ENCODE measurements at regions not wholly inside any gene's neighbourhood (a gene's known extent, or its start where the extent isn't known, plus 50 kb on each side); places are given as distances from the start of the nearest gene placed in this dataset.
"Not testable (repeated sequence)": the region's sequence is repeated elsewhere in the genome, so short reads cannot be mapped to it uniquely, and the experiment has no call there.

- H3K27ac ChIP-seq; H3K4me1 ChIP-seq; H3K9me3 ChIP-seq; H3K4me3 ChIP-seq; DNase-seq (ENCODE audit: low spot score); H3K36me3 ChIP-seq; H3K27me3 ChIP-seq: not testable (repeated sequence)
Measured at GRCh38 chr21:10100873-10101272, 420.5 kb upstream of the TPTE start.

GRCh38 chr21:10119342-10119741 lies 402.0 kb upstream of the TPTE start:
- H3K4me3 ChIP-seq; H3K9me3 ChIP-seq; H3K36me3 ChIP-seq; H3K27ac ChIP-seq; DNase-seq (ENCODE audit: low spot score); H3K4me1 ChIP-seq; H3K27me3 ChIP-seq: not testable (repeated sequence)

- H3K9me3 ChIP-seq; H3K4me1 ChIP-seq; H3K27ac ChIP-seq; H3K36me3 ChIP-seq; H3K27me3 ChIP-seq; DNase-seq (ENCODE audit: low spot score); H3K4me3 ChIP-seq: not testable (repeated sequence)
Measured at GRCh38 chr21:10119746-10120535, 401.4 kb upstream of the TPTE start.

GRCh38 chr21:10120536-10120934 lies 400.8 kb upstream of the TPTE start:
- not testable (repeated sequence) for H3K36me3 ChIP-seq; H3K4me3 ChIP-seq; H3K27ac ChIP-seq; H3K27me3 ChIP-seq; DNase-seq (ENCODE audit: low spot score); H3K9me3 ChIP-seq; H3K4me1 ChIP-seq

- DNase-seq (ENCODE audit: low spot score); H3K36me3 ChIP-seq; H3K4me3 ChIP-seq; H3K9me3 ChIP-seq; H3K27ac ChIP-seq; H3K27me3 ChIP-seq; H3K4me1 ChIP-seq: not testable (repeated sequence)
Measured at GRCh38 chr21:10120965-10121550, 400.3 kb upstream of the TPTE start.

- H3K9me3 ChIP-seq; H3K4me3 ChIP-seq; H3K4me1 ChIP-seq; DNase-seq (ENCODE audit: low spot score); H3K36me3 ChIP-seq; H3K27me3 ChIP-seq; H3K27ac ChIP-seq: not testable (repeated sequence)
Measured at GRCh38 chr21:10121816-10122455, 399.4 kb upstream of the TPTE start.

- not testable (repeated sequence) for H3K36me3 ChIP-seq; H3K9me3 ChIP-seq; H3K27ac ChIP-seq; H3K4me3 ChIP-seq; DNase-seq (ENCODE audit: low spot score); H3K4me1 ChIP-seq; H3K27me3 ChIP-seq
Measured at GRCh38 chr21:10122801-10123507, 398.4 kb upstream of the TPTE start.

GRCh38 chr21:10123508-10123885 lies 397.9 kb upstream of the TPTE start:
- H3K4me3 ChIP-seq; H3K27me3 ChIP-seq; H3K9me3 ChIP-seq; H3K27ac ChIP-seq; DNase-seq (ENCODE audit: low spot score); H3K4me1 ChIP-seq; H3K36me3 ChIP-seq: not testable (repeated sequence)

- not testable (repeated sequence) for H3K9me3 ChIP-seq, H3K36me3 ChIP-seq, H3K4me1 ChIP-seq, H3K27ac ChIP-seq, H3K27me3 ChIP-seq, H3K4me3 ChIP-seq
- DNase-seq (ENCODE audit: low spot score), result peak; percentile 21
Measured at GRCh38 chr21:10125616-10126015, 395.8 kb upstream of the TPTE start.

GRCh38 chr21:10134119-10134518 lies 387.3 kb upstream of the TPTE start:
- DNase-seq (ENCODE audit: low spot score), result peak; percentile 36

GRCh38 chr21:10135879-10136278 lies 385.5 kb upstream of the TPTE start:
- H3K36me3 ChIP-seq, H3K27ac ChIP-seq, H3K4me1 ChIP-seq, H3K9me3 ChIP-seq, H3K27me3 ChIP-seq, H3K4me3 ChIP-seq: not testable (repeated sequence)
- peak; percentile 52 for DNase-seq (ENCODE audit: low spot score)

More at GRCh38 chr21:10134119-10134518, 387.3 kb upstream of the TPTE start:
- not testable (repeated sequence) for H3K27me3 ChIP-seq, H3K4me3 ChIP-seq, H3K27ac ChIP-seq, H3K4me1 ChIP-seq, H3K9me3 ChIP-seq, H3K36me3 ChIP-seq

GRCh38 chr21:10154178-10154577 lies 367.2 kb upstream of the TPTE start:
- not testable (repeated sequence) for H3K36me3 ChIP-seq; H3K4me1 ChIP-seq; H3K27me3 ChIP-seq; DNase-seq (ENCODE audit: low spot score); H3K4me3 ChIP-seq; H3K9me3 ChIP-seq; H3K27ac ChIP-seq

All from right atrium auricular region (tissue), 2 donors.